ENCODE measurements at regions not wholly inside any gene's neighbourhood (a gene's known extent, or its start where the extent isn't known, plus 50 kb on each side); places are given as distances from the start of the nearest gene placed in this dataset.
"Not testable (repeated sequence)": the region's sequence is repeated elsewhere in the genome, so short reads cannot be mapped to it uniquely, and the experiment has no call there.

DNA sequence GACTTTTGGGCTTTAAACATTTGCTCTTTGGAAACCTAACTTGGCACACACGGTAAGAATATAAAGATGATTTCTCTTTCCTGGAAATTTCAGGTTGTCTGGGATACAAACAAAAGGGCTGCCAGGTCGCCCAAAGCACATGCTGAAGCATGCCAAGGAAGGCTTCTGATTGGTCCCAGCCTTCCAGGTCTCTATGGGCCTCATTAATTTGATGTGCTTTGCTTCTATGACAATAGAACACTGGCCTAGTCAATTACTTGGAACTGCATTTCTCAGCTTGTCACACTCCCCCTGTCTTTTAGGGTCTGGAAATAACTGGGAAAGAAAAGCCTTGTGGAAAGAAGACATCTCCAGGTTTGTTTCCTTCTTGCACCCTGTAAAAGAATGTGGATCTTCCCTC is 228.9 kb downstream of the ADCYAP1 start:
- no peak for DNase-seq (ENCODE audit: low read depth)

DNA sequence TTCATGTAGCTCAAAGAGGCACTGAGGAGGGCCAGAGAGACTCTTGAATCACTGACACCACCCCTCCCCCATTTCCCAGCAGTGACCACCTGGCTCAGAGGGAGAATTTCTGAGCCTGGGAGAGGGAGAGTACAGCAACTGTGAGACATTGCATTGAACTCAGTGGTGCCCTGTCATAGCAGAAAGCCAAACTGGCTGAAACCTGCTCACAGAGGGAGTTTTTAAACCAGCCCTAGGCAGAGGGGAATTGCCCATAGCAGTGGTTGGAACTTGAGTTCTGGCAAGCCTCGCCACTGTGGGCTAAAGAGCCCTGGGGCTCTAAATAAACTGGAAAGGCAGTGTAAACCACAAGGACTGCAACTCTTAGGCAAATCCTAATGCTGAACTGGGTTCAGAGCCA is 243.1 kb downstream of the ADCYAP1 start:
- DNase-seq (ENCODE audit: low read depth), result no peak

DNA sequence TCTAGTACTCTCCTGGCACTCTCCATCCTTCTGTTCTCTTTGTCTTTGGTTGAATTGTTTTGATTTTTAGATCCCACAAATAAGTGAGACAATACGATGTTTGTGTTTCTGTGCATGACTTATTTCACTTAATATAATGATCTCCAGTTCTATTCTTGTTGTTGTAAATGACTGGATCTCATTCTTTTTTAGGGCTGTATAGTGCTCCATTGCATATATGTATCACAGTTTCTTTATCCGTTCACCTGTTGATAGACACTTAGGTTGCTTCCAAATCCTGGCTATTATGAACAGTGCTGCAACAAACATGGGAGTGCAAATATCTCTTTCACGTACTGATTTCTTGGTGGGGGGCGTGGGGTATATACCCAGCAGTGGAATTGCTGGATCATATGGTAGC is 245.0 kb downstream of the ADCYAP1 start:
- no peak for DNase-seq (ENCODE audit: low read depth)

DNA sequence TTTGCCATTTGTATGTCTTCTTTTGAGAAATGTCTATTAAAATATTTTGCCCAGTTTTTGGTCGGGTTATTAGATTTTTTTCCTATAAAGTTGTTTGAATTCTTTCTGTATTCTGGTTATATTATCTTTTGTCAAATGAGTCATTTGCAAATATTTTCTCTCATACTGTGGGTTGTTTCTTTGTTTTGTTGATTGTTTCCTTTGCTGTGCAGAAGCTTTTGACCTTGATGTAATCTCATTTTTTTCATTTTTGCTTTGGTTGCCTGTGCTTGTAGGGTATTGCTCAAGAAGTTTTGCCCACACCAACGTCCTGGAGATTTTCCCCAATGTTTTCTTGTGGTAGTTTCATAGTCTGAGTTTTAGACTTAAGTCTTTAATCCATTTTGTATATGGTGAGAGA is 245.7 kb downstream of the ADCYAP1 start:
- no peak for DNase-seq (ENCODE audit: low read depth)

DNA sequence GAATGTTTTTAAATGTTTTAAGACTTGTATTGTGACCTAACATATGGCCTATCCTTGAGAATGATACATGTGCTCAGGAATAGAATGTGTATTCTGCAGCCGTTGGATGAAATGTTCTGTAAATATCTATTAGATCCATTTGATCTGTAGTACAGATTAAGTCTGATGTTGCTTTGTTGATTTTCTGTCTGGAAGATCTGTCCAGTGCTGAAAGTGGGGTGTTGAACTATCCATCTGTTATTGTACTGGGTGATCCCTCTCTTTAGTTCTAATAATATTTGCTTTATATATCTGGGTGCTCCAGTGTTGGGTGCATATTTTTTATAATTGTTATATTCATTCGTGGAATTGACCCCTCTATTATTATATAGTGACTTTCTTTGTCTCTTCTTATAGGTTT is 248.3 kb downstream of the ADCYAP1 start:
- DNase-seq (ENCODE audit: low read depth), result not testable (repeated sequence)

DNA sequence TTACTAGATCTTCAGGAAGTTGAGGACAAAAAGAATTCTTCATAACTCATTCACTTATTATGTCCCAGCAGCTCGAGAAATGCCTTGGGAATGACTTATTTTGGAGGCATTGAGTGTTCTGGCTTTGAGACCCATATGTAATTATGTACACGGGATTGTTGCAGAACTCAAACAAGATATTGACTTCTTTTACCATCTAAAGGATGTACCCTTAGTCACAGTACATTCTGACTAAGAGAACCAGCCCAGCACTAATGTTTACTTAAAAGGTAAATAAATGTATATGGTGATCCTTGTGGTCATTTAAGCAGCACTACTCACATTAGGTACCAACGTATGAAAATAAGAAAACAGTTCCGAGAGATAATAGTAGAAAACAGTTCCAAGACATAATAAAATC is 268.9 kb downstream of the ADCYAP1 start:
- DNase-seq (ENCODE audit: low read depth), result no peak

DNA sequence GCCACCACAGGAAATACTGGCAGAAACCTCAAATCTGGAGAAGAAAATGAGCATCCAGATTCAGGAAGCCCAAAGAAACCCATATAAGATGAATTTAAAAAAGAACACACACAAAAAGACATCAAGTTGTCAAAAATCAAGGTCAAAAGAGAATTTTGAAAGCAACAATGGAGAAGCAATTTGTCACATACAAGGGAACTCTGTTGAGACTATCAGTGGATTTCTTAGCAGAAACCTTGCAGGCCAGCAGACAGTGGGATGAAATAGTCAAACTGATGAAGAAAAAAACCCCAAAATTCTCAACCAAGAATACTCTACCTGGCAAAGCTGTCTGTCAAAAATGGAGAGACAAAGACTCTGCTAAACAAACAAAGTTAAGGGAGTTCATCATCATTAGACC is 272.6 kb downstream of the ADCYAP1 start:
- DNase-seq (ENCODE audit: low read depth), result no peak

DNA sequence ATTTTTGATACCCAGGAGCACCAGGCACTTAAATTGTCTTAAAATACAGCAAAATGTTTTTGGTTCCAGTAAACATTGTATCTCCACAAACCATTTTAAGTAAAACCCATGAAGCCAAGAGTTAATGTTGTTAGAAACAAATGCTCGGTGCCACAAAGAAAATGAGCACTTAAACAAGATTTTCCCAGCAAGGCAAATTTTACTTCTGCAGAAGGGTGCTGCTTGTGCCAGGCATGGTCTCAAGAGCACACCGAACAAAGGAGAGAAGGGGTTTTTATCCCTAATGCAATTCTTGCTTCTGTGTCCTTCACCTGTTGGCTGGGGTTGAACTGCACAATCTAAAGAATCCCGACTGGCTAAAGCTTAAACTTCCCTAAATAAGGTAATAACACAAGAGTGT is 286.7 kb downstream of the ADCYAP1 start:
- DNase-seq (ENCODE audit: low read depth), result no peak

DNA sequence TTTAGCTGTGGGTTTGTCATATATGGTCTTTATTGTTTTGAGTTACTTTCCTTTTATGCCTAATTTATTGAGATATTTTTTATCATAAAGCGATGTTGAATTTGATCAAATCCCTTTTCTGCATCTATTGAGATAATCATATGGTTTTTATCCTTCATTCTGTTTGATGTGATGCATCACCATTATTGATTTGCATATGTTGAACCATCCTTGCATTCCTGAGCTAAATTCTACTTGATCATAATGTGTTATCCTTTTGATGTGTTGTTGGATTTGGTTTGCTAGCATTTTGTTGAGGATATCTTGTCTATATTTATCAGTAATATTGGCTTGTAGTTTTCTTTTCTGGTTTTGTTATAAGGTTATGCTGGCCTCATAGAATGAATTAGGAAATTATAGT is 308.5 kb downstream of the ADCYAP1 start:
- no peak for DNase-seq (ENCODE audit: low read depth)

DNA sequence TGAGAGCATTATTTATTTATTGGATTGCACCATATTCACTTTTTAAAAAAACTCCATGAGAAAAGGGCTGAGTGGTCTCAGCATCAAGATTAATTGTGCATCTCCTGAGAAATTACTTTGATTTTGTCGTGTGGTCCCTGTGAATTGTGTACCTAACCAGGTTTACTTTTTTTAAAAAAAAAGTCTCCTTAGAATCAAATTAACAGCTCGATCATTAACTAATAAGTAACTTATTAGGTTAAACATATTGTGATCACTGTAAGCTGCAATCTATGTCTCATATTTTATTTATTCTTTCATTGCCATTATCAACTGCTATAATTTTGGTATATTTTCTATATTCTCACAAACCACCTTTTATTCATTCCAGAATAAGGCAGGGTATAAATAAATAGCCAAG is 318.2 kb downstream of the ADCYAP1 start:
- DNase-seq (ENCODE audit: low read depth), result no peak

DNA sequence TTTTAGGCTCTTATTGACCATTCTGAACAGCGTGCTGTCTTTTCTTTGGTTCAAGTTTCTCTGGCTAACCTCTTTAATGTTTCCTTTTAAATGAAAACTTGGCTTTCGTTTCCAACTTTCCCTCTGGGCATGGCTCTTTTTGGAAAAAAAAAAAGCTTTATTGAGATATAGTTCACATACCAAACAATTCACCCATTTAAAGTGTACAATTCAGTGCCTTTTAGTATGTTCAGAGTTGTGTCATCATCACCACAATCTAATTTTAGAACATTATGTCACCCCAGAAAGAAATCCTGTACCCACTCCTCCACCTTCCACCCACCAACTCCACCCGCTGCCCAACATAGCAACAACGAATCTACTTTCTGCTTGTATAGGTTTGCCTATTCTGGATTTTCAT is 322.4 kb downstream of the ADCYAP1 start:
- no peak for DNase-seq (ENCODE audit: low read depth)

DNA sequence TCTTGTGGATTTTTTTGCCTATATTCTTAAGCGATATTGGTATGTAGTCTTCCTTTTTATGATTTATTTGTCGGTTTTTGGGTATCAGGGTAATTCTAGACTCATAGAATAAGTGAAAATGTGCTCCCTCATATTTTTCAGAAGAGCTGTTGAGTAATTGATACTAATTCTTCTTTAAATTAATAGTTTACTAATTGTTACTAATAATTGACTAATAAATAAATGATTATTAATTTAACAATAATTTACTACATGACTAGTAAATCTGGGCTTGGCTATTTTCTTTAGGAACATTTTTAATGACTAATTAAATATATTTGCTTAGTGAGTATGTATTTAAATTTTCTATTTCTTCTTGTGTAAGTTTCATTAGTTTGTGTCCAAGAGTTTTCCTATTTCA is 325.0 kb downstream of the ADCYAP1 start:
- no peak for DNase-seq (ENCODE audit: low read depth)

DNA sequence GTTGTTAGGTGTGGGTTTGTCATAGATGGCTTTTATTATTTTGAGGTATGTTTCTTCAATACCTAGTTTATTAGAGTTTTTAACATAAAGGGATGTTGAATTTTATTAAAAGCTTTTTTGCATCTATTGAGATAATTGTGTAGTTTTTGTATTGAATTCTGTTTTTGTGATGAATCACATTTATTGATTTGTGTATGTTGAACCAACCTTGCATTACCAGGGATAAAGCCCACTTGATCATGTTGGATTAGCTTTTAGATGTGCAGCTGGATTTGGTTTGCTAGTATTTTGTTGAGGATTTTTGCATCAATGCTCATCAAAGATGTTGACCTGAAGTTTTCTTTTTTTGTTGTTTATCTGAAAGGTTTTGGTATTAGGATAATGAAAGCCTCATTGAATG is 328.2 kb downstream of the ADCYAP1 start:
- no peak for DNase-seq (ENCODE audit: low read depth)

DNA sequence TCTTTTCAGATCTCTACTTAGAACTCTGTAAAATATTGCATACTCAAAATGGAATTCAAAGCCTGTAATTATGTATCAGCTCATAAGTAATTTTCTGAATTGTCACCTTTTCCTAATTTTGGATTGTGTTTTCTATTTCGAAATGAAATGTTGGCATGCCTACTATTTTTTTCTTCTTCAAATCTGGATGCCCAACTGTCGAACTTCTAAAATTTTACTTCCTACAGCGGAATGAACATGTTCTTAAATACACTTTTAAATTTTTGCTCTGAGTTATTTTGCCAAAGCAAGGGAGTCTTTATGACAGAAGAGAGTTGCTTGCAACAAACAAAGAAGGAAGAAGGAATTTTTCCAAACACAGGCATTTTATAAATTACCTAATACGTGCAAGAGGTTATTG is 336.0 kb downstream of the ADCYAP1 start:
- DNase-seq (ENCODE audit: low read depth), result no peak

DNA sequence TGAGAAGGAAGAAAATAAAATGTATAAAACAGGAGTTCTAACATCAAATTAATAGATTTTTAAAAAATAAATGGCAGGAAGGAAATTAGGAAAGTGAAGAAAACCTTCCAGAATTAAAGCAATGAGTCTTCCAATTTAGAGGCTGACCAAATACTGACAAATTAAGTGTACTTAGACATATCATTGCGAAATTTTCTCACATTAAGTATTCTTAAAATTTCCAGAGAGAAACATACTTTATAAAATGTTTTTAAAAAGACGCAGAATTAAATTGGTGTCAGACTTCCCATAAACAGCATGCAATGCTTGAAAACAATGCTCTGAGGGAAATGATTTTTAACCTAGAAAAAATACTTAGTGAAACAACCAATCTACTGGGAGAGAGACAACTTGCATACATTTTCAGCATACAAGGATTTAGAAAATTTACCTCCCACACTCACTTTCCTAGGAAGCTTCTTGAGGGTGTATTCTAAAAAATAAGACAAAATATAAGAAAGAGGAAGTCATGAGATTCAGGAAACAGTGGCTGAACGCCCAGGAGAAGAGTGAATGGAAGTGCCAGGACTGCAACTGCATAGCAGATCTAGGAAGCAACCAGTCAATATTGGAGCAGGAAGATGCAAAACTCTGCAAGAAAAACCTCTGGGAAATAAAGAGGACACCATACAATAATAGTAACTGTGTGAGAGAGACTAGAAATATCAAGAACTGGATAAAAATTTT is 339.9 kb downstream of the ADCYAP1 start:
- no peak for DNase-seq (ENCODE audit: low read depth)

DNA sequence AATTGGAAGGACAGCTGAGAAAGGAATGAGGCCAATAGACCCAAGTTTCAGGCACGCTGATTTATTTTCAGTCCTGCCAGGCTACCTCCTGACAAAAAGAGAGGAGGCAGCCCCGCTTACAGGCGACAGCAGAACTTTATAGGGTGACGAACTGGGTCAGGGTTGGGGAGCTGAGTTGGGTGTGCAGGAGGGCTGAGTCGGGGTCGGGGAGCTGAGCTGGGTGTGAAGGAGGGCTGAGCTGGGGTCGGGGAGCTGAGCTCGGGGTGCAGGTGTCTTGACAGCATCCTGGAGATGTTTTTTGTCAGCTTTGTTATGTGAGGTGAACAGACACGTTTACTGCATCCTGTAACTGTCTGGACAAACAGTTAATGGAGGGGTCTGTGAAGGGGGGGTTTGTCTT is 342.2 kb downstream of the ADCYAP1 start:
- DNase-seq (ENCODE audit: low read depth), result no peak

DNA sequence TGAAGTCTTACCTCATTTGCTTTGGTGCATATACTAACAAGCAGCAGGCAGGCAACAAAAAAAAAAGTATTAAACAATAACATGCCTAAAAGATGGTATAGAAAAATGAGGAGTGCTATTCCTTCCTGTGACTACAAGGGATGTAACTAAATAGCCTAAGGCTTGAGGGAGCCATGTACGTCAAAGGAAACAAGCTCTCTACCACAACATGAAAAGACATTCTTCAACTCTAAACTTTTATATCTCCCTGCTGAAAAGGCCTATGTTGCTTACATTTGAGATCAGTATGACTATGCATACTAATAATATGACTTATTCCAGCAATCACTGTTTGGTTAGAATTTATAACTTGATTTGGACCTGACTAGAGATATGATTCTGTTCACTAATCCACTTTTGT is 347.9 kb downstream of the ADCYAP1 start:
- no peak for DNase-seq (ENCODE audit: low read depth)

DNA sequence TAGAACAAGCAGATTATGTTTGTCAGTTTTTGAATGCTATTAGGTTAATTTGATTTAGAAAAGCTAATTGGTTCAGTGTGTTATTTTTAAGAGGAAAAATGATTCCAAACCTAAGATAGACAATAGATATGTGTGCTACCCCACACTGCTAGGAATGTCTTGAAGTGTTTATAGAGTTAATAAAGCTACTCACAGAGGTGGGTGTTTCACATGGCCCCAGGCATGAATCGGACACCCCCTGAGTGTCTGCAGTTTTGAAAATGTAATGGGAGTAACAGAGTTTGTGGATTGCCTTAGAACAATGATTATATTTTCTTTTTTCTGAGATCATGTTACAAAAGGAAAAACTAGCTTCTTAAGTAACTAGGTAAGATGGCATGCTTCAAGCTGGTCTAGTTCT is 348.3 kb downstream of the ADCYAP1 start:
- DNase-seq (ENCODE audit: low read depth), result no peak

DNA sequence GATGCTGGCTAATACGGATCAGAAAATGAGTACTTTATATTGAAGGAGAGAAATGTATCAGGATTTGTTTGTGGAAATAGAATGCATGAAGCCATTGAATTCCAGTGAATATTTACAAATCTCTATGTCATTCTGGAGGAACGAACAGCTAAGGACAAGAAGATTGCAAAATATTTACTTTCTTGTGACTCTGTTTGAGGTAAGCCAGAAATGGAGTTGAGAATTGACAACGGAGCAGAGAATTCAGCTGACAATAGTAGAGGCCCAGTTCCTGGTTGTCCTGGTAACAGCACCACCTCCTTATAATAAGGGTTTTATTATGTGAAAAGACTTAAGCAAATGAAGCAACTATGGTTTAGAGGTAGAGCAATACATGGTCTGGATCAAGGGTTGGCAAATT is 349.2 kb downstream of the ADCYAP1 start:
- DNase-seq (ENCODE audit: low read depth), result no peak

DNA sequence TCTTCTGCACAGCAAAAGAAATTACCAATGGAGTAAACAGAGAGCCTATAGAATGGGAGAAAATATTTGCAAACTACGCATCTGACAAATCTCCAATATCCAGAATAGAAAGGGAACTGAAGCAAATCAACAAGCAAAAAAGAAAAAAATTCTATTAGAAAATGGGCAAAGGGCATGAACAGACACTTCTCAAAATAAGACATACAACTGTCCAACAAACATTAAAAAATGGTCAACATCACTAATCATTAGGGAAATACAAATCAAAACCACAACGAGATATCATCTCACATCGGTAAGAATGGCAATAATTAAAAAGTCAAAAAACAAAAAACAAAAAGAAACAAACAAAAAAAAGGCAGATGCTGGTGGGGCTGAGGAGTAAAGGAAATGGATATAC is 356.4 kb downstream of the ADCYAP1 start:
- DNase-seq (ENCODE audit: low read depth), result no peak

DNA sequence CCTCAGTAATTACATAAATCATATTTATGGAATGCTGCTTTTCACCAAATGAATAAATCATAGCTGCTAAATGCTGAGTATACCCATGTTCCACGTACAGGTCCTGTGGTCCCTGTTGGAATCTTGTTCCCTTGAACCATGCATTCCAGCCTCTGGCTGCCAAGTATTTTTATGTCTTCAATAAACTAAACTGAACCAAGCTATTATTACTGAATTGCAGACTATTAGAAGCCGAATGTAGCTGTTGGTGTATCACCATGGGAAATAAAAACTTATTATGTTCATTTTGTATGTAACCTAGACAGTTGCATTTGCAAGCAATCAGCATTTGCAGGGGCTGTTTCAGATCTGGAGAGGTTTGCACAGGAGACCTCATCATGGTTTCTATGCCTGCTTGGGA is 362.4 kb downstream of the ADCYAP1 start:
- DNase-seq (ENCODE audit: low read depth), result no peak

DNA sequence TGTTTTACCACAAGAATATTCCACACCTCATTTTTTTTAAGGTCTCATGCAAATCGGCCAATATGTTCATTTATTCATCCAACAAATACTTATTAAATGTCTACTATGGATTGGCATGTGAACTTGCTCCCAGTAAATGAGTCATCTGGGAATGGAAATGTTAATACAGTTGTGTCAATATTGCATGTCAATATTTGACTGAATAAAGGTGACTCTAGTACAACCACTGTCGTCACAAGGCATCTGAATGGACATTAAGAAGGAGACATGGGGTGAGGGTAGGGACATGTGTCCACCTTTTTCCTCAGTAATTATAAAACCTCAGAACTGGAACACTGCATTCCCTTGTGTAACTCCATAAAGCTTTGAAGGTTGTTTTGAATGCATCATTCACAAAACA is 365.4 kb downstream of the ADCYAP1 start:
- DNase-seq (ENCODE audit: low read depth), result no peak

DNA sequence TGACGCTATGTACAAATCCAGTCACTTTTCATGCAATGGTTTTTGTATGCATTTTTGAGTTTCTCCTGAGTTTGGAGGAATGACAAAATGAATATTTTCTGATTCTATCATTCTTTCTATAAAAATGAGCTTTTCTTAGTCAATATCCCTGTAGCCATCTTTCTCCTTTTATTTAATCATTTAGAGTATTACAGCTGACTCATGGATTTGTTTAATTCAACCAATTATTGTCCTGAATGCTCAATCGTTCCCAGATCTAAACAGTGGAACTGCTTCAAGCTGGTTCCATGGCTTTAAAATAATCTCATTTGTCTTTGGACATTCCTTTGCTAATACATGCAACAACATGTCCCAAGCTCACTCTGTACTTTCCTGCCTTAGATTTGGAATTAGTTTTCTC is 368.8 kb downstream of the ADCYAP1 start:
- DNase-seq (ENCODE audit: low read depth), result no peak

DNA sequence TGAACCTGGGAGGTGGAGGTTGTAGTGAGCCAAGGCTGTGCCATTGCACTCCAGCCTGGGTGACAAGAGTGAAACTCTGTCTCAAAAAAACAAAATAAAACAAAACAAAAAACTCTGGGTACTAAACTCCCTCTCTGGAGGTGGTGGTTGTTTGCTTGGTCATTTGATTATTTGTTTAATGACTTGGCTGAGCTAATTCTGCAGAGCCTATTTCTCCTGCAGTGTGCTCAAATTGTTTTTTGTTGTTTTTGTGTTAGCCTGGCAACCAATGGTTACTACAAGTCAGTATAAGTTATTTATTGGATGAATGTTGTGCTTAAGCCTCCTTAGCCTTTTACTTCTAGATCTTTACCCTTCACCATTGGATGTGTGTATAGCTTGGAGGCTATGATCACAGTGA is 387.5 kb downstream of the ADCYAP1 start:
- no peak for DNase-seq (ENCODE audit: low read depth)

DNA sequence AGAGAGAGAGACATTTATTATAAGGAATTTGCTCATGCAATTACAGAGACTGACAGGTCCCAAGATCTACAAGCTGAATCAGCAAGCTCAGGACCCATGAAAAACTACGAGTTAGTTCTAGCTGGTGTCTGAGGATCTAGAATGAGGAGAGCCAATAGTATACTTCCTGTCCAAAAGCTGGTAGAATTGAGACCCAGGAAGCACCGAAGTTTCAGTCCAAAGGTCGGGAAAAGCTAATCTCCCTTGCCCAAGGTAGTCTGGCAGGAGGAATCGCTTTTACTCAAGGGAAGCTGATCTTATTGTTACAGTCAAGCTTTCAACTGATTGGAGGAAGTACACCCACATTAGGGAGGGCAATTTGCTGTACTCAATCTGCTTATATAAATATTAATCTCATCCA is 389.6 kb downstream of the ADCYAP1 start:
- DNase-seq (ENCODE audit: low read depth), result no peak
